Nucleus accumbens (tissue), 56 donors: ENCODE measurements at regions not wholly inside any gene's neighbourhood (a gene's known extent, or its start where the extent isn't known, plus 50 kb on each side); places are given as distances from the start of the nearest gene placed in this dataset.

Experiments
- DNase-seq, 56 donors: peaks; one replicate each; lab custom pipeline; 2025; lab: John Stamatoyannopoulos, UW

DNA sequence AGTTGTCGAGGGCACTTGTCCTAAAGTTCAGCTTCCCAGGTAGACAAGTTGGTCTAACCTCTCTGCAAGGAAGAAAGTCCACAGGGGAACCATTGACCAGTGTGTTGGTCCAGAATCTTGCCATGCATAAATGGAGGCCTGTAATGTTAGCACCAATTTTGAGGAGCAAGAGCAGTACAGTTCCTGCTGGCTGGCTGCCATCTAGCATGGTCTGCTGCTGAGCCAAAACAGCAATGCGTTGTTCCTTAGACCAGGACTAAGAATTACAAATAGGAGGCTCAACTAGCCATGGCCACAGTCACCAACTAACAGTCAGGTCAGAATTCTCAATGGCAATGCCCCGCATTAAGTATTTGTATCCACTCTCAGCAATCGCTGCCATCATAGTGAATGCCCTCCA lies 72.8 kb upstream of the WIPF1 start:
- DNase-seq, result peak in 5 of 56 donors; percentile 8 to 45 (median 27)

- DNase-seq, result no peak
These were observed 71.7 kb upstream of the WIPF1 start for GRCh38 chr2:174669336-174669735.

DNA sequence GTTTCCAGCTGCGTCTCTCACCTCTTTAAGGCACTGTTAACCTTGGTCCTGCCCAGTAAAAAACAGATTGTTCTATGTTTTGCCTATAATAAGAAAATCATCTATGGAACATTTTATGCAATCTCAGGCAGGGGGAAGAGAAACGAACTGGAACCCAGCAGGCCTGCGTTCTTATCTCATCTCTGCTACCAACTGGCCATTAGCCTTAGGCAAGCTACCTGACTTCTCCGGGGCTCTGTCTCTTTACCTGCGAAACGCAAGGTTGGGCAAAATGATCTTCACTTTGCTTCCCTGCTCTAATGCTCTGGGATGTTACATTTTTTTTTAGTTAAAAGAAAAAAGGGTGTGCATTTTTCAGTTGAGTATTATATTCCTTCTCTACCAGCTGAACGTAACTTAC lies 70.5 kb upstream of the WIPF1 start:
- no peak for DNase-seq

GRCh38 chr2:174667250-174667860 lies 69.8 kb upstream of the WIPF1 start:
- DNase-seq, result no peak

DNA sequence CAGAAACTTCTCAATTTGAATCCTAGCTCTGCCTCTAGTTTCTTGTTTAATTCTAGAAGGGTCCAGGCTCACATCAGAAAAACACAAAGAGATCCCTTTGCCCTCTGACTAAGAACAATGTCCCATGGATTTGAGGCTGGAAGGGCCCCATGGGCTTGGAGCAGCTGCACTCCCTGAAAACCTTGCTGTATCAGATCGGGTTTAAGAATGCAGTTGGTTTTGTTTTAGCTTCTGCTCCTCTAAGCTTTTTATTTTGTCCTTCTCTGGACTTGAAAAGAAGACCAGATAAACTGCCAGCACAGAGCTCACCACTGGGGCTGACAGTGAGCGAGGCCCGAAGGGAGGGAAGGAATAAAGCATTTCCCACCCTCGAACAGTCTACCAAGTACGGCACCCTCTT lies 69.2 kb upstream of the WIPF1 start:
- DNase-seq, result peak in 25 of 56 donors; percentile 11 to 60 (median 44)

GRCh38 chr2:174666312-174666711 lies 68.7 kb upstream of the WIPF1 start:
- peak in 5 of 56 donors; percentile 38 to 57 (median 52) for DNase-seq

- DNase-seq, result peak in 23 of 56 donors; percentile 11 to 43 (median 20)
These were observed 66.6 kb upstream of the WIPF1 start for GRCh38 chr2:174664084-174664759.

- no peak for DNase-seq
These were observed 65.9 kb upstream of the WIPF1 start for GRCh38 chr2:174663550-174663949.

DNA sequence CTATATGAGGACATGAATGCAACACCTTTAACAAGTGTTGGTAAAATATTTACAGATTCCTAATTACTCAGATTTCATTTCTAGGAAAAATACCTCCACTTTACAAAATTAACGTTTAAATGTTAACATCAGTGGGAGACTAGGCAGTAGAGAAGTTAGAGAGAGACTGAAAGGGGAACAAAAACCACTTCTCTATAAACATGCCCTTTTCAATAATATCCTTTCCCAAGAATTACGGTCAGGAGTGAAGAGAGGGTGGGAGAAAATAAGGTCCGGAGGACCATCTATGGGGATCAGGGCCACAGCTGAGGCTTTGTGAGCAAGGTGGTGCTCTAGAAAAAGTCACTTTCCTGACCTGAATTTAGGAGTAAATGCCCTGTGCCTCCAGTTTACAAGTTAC lies 65.3 kb upstream of the WIPF1 start:
- no peak for DNase-seq

DNA sequence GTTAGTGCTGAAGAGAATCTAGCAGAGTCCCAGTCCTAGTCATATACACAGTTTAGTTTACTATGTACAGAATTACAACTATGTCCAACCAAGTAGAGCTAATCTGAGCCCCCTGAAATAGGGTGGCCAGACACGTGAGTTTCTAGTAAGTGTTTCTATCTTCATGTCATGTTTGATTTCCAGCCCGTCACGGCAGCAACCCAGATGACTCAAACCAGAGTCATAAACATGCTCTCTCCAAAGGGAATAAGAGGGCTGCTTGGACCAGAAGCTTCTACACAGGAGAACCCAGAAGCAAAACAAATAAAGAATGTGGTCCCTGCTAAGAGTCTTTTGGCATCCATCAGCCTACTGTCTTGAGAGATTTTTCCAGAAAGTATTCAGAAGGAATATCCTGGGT lies 64.9 kb upstream of the WIPF1 start:
- DNase-seq, result peak in 1 of 56 donors; percentile 43

- DNase-seq, result no peak
These were observed 63.5 kb upstream of the WIPF1 start for GRCh38 chr2:174660984-174661675.

DNA sequence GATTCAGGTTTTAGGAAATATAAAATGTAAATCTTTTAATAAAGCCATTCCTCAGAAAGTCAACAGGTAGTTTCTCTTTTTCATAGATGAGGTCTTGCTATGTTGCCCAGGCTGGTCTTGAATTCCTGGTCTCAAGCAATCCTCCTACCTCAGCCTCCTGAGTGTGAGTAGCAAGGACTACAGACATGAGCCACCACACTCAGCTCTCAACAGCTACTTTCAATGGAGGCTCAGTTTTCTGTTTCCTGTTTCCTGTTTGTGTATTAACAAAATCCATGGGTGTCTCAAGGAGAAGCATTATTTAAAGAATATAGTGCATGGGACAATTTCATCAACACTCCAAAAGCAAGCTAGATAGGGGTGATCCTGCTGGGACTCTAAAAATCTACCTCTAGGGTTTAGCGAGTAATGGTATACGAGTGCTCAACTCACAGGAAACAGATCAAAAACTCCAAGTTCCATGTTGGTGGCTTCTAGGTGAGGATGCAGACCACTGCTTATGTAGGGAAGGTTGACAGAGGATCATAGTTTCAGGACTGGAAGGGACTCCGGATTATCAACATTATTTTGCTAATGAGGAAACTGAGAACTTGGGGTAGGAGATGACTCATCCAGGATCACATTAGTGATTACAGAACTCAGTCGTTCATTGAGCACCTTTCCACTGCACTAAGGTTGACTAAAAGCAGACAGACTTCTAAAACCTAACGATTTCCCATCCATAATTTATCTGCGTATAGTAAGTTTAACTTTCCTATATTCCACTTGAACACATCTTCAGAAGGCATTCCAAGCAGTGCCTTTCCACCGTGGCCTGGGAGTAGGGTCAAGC lies 61.7 kb upstream of the WIPF1 start:
- no peak for DNase-seq

GRCh38 chr2:174656676-174657176 lies 59.1 kb upstream of the WIPF1 start:
- DNase-seq, result no peak

DNA sequence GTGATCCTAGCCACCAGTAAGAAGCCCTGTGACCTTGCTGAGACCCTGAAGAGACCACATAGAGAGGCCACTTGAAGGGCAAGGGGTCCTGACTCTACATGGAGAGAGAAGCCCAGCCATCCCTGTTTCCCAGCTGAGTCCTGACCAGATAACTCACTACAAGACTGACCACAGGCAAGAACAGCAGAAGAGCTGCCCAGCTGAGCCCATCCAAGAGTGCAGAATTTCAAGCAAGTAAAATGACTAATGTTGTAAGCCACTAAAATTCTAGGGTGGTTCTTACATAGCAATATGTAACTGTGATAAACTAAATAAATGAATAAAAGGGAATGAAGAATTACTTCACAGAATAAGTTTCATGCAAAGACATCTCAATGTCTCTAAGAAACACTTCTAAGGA lies 58.4 kb upstream of the WIPF1 start:
- DNase-seq, result no peak

- DNase-seq, result no peak
These were observed 56.9 kb upstream of the WIPF1 start for GRCh38 chr2:174654419-174654941.

- DNase-seq, result no peak
These were observed 51.3 kb upstream of the WIPF1 start for GRCh38 chr2:174648896-174649295.
